ENCODE measurements at regions not wholly inside any gene's neighbourhood (a gene's known extent, or its start where the extent isn't known, plus 50 kb on each side); places are given as distances from the start of the nearest gene placed in this dataset.

GRCh38 chrX:39958850-39959249 is 138.9 kb downstream of the BCOR start:
- H3K4me2 ChIP-seq (ENCODE audit: low read length): no peak overlapping the region
- H3K4me3 ChIP-seq (ENCODE audit: low read length): no peak overlapping the region
- no peak overlapping the region for H3K9ac ChIP-seq (ENCODE audit: low read length)
- no peaks in the 10 kb centered on the region for H4K20me1 ChIP-seq (ENCODE audit: insufficient read depth, low read length)
- no peaks in the 10 kb centered on the region; the same call in 1 of the 2 replicates for H3K27me3 ChIP-seq (ENCODE audit: low read depth, low read length)
- no peaks in the 10 kb centered on the region for H3K4me1 ChIP-seq (ENCODE audit: low read length)
- H3K36me3 ChIP-seq (replicated peaks; ENCODE audit: low read depth, low read length): no peaks in the 10 kb centered on the region
- H3K9me3 ChIP-seq (ENCODE audit: insufficient read depth, low read length): no peaks in the 10 kb centered on the region
- no peak overlapping the region for H2AFZ ChIP-seq (ENCODE audit: low read depth, low read length)
- H3K79me2 ChIP-seq (ENCODE audit: low read length): no peaks in the 10 kb centered on the region
- TF ChIP-seq, protein P1, sequence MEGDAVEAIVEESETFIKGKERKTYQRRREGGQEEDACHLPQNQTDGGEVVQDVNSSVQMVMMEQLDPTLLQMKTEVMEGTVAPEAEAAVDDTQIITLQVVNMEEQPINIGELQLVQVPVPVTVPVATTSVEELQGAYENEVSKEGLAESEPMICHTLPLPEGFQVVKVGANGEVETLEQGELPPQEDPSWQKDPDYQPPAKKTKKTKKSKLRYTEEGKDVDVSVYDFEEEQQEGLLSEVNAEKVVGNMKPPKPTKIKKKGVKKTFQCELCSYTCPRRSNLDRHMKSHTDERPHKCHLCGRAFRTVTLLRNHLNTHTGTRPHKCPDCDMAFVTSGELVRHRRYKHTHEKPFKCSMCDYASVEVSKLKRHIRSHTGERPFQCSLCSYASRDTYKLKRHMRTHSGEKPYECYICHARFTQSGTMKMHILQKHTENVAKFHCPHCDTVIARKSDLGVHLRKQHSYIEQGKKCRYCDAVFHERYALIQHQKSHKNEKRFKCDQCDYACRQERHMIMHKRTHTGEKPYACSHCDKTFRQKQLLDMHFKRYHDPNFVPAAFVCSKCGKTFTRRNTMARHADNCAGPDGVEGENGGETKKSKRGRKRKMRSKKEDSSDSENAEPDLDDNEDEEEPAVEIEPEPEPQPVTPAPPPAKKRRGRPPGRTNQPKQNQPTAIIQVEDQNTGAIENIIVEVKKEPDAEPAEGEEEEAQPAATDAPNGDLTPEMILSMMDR (IDR thresholded peaks at IDR 0.05; ENCODE audit: low read depth, low read length): no peak
- no peak for TF ChIP-seq EZH2phosphoT487 (IDR thresholded peaks at IDR 0.05; ENCODE audit: low read depth)
- H3K27ac ChIP-seq (ENCODE audit: low read length): no peak overlapping the region

DNA sequence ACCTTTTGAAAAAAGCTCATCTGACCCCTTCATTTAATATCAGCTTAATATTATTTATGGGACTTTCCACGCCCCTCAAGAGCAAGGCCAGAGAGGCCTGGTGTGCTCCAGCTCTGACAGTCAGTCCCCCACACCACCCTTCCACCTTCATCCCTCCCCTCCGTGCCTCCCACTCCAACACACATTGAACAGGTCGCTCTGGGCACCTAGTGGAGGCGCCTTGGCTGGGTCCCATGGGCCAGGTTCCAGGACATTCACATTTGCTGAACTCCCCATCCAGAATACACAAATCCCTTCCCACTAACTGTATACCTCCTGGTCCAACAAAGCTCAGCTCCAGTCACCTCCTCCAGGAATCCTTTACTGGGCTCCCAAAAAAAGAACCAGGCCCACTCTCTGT is 137.5 kb downstream of the BCOR start:
- Histone ChIP-seq H3K79me2 (ENCODE audit: low read length) (no peaks in the 10 kb centered on the region), H3K27ac (ENCODE audit: low read length) (no peak overlapping the region), H3K36me3 (replicated peaks; ENCODE audit: low read depth, low read length) (no peaks in the 10 kb centered on the region), H3K4me3 (ENCODE audit: low read length) (no peak overlapping the region), H3K27me3 (ENCODE audit: low read depth, low read length) (no peaks in the 10 kb centered on the region; the same call in 1 of the 2 replicates), H4K20me1 (ENCODE audit: insufficient read depth, low read length) (no peaks in the 10 kb centered on the region), H2AFZ (ENCODE audit: low read depth, low read length) (no peak overlapping the region), H3K9ac (ENCODE audit: low read length) (no peak overlapping the region), H3K4me2 (ENCODE audit: low read length) (no peak overlapping the region), H3K4me1 (ENCODE audit: low read length) (no peaks in the 10 kb centered on the region), H3K9me3 (ENCODE audit: insufficient read depth, low read length) (no peaks in the 10 kb centered on the region)
- no peak for TF ChIP-seq EZH2phosphoT487 (IDR thresholded peaks at IDR 0.05; ENCODE audit: low read depth)

GRCh38 chrX:39961441-39961840 is 136.3 kb downstream of the BCOR start:
- no peak overlapping the region for H3K9ac ChIP-seq (ENCODE audit: low read length)
- H3K27ac ChIP-seq (ENCODE audit: low read length): no peak overlapping the region
- no peaks in the 10 kb centered on the region for H4K20me1 ChIP-seq (ENCODE audit: insufficient read depth, low read length)
- no peaks in the 10 kb centered on the region; the same call in 1 of the 2 replicates for H3K27me3 ChIP-seq (ENCODE audit: low read depth, low read length)
- H3K36me3 ChIP-seq (replicated peaks; ENCODE audit: low read depth, low read length): no peaks in the 10 kb centered on the region
- H3K79me2 ChIP-seq (ENCODE audit: low read length): no peaks in the 10 kb centered on the region
- no peaks in the 10 kb centered on the region for H3K9me3 ChIP-seq (ENCODE audit: insufficient read depth, low read length)
- no peak overlapping the region for H3K4me3 ChIP-seq (ENCODE audit: low read length)
- H2AFZ ChIP-seq (ENCODE audit: low read depth, low read length): no peak overlapping the region
- TF ChIP-seq, protein P1 (IDR thresholded peaks at IDR 0.05; ENCODE audit: low read depth, low read length): no peak
- no peak for TF ChIP-seq EZH2phosphoT487 (IDR thresholded peaks at IDR 0.05; ENCODE audit: low read depth)
- H3K4me2 ChIP-seq (ENCODE audit: low read length): no peak overlapping the region
- H3K4me1 ChIP-seq (ENCODE audit: low read length): no peaks in the 10 kb centered on the region

DNA sequence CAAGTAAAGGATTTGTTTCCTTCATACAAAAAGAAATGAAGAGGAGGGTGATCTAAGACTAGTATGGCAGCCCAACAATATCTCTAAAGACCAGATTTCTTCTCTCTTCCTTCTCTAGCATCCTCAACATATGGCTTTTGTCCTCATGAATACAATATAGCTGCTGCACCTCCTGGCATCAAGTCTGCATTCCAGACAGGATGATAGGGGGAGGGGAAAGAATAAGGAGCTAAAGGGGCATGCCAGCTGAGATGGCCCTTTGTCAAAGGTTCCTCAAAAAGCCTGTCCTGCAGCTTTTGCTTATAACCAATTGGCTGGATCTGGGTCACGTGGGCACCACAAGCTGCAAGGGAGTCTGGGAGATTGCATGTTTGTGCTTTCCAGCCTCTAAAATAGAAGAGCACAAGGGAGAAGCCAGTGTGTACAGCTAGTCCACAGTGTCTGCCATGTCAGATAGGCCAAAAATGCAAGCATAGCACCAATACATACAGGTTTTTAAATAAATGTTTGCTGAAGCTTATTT is 132.6 kb downstream of the BCOR start:
- Histone ChIP-seq H3K36me3 (replicated peaks; ENCODE audit: low read depth, low read length) (no peaks in the 10 kb centered on the region), H3K27ac (ENCODE audit: low read length) (no peak overlapping the region), H3K27me3 (ENCODE audit: low read depth, low read length) (no peaks in the 10 kb centered on the region; the same call in 1 of the 2 replicates), H3K9me3 (ENCODE audit: insufficient read depth, low read length) (no peaks in the 10 kb centered on the region), H3K79me2 (ENCODE audit: low read length) (no peaks in the 10 kb centered on the region), H2AFZ (ENCODE audit: low read depth, low read length) (no peak overlapping the region), H4K20me1 (ENCODE audit: insufficient read depth, low read length) (no peaks in the 10 kb centered on the region), H3K4me1 (ENCODE audit: low read length) (no peaks in the 10 kb centered on the region), H3K4me3 (ENCODE audit: low read length) (no peak overlapping the region), H3K9ac (ENCODE audit: low read length) (no peak overlapping the region), H3K4me2 (ENCODE audit: low read length) (no peak overlapping the region)
- no peak for TF ChIP-seq EZH2phosphoT487 (IDR thresholded peaks at IDR 0.05; ENCODE audit: low read depth)
- TF ChIP-seq, protein P1 (IDR thresholded peaks at IDR 0.05; ENCODE audit: low read depth, low read length): no peak

All from OCI-LY3 (cell line).